Caki2 (cell line): ENCODE measurements at regions not wholly inside any gene's neighbourhood (a gene's known extent, or its start where the extent isn't known, plus 50 kb on each side); places are given as distances from the start of the nearest gene placed in this dataset.

Experiments
- DNase-seq: peaks from one replicate; pipeline ENCODE4 v3.0.0-alpha.2; 2015; ENCODE audit warnings: low read depth
- in situ Hi-C: cut with HindIII; loops from 2 replicates; pipeline ENCODE4 v1.10.0; 2016; ENCODE audit warnings: low sequenced_read_pairs, low pct_unique_long_range_greater_than_20kb, mixed read lengths

DNA sequence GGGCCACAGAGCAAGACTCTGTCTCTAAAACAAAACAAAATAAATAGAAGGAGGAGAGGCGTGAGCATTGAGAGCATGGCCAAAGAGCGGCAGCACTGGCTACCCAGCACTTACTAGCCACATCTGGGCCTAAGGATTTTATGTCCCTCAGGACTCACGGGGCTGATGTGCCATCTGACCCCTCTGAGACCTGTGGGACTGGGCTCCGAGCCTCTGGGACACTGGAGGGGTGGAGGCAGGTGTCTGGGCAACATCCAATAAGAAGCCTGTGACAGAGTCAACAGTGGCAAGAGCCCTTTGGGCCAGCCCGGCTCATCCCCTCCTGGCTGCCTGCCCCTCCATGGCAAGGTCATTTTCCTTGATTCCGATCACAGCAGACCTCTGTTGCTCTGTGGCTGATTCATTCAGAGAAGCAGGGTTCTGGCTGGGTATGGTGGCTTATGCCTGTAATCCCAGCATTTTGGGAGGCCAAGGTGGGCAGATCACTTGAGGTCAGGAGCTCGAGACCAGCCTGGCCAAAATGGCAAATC, 60.7 kb downstream of the RRM2 start:
- no peak for DNase-seq
- in situ Hi-C loops: no loop called here

DNA sequence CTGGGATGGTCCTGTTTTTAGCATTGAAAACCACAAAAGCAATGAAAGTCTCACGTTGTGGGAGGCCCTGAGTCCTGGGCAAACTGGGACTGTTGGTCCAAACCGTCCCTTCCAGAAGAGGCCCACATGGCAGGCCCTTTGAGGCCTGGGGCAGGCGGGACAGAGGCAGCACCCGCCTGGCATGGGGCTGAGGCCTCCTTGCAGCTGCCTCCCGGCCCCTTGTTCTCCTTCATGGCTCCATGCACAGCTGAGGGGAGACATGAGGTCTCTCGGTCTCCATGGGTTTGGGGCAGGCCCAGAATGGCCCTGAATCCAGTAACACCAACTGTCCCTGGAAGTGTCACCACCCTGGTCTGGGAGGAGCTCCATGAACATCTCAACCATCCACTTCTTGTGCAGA, 61.9 kb downstream of the RRM2 start:
- no peak for DNase-seq
- in situ Hi-C loops: no loop called here

DNA sequence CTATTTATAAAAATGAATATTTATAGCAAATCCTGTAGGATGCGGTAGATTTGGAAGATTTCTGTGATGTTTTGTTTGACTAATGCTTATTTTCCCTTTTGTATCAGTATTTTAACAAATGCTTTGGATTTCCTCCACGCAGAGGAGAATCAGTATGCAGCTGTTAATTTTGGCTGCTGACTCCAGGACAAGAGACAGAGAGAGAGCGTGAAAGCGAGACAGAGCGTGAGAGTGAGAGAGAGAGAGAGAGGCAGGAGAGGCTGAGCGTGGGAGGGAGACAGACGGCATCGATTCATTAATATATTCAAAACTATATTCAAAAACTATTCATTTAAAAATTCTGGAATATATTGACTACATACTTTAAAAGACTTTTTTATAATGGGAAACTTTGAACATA, 62.5 kb downstream of the RRM2 start:
- in situ Hi-C loops: no loop called here
- no peak for DNase-seq

DNA sequence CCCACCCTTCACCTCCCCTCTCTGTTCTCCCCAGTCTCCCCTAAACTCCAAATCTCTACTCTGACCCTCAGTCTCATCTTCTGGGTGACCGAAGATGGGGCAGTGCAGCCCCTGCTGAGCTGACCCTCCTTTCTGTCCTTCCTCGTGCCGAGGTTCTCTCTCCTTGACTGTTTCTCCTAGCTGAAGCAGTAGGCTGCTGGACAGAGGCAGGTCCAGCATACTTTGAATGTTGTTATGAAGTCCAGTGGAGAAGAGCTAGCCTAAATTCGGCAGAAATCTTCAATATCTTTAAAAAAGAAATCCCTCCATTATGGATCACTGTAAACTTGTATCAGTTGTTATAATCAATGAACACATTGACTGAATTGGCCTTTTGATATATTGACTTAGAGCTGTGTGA, 63.2 kb downstream of the RRM2 start:
- no peak for DNase-seq
- in situ Hi-C loops: no loop called here

DNA sequence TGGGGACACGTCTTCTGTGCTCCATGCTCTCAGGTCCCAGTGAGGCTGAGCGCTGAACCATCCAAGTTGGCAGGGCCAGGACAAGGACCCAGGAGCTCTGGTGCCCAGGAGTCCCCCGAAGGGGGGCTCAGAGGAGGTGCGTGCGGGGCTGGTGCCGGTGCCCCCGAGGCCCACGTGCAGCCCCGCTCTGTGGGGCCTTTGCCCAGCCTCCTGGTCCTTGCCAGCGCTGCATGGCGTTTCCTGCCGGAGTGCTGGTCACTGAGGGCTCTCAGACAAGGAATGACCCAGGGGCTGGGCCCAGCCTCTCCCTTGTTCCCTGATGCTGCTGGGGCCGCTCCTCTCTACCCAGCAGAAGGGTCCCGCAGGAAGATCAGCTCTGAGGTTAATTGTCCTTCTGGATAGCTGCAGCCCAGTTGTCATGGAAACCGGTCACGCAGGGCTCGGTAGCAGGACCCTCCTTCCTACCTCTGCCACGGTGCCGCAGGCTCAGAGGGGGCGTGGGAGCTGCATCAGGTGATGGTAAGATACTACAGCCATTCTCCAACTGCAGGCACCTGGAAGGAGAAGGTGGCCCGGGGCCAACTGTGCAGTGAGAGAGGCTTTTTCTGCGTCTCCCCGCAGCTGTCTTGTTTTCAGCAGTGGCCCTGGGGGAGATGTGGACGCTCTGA, 64.5 kb downstream of the RRM2 start:
- in situ Hi-C loops: no loop called here

DNA sequence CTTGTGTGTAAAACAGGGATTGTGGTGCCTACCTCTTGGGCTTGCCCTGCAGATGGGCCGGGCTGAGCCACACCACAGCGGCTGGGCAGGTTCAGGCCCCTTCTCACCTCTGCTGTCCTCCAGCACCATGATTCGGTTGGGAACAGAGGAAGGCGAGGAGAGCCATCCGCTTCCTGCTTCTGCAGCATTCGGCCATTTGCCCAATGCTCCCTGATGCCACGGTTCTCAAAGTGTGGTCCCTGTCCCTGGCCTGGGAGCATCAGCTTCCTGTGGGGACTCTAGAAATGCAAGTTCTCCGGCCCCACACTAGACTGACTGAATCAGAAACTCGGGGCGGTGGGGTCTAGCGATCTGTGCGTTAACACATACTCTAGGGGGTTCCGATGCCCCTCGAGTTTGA, 65.1 kb downstream of the RRM2 start:
- DNase-seq: no peak
- in situ Hi-C loops: no loop called here

More for the DNA sequence above, 64.5 kb downstream of the RRM2 start:
- no peak for DNase-seq

DNA sequence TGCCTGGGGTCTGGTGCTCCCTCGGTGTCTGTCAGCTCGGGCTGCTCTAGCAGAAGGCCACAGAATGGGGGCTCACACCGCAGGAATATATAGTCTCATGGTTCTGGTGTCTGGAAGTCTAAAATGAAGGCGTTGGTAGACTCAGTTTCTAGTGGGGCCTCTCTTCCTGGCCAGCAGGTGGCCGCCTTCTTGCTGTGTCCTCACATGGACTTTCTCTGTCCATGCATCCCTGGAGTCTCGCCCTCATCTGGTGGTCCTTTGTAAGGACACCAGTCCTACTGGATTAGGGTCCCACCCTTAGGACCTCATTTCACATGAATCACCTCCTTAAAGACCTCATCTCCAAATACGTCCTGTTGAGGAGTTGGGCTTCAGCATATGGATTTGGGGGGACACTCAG, 65.7 kb downstream of the RRM2 start:
- no peak for DNase-seq
- in situ Hi-C loops: no loop called here

DNA sequence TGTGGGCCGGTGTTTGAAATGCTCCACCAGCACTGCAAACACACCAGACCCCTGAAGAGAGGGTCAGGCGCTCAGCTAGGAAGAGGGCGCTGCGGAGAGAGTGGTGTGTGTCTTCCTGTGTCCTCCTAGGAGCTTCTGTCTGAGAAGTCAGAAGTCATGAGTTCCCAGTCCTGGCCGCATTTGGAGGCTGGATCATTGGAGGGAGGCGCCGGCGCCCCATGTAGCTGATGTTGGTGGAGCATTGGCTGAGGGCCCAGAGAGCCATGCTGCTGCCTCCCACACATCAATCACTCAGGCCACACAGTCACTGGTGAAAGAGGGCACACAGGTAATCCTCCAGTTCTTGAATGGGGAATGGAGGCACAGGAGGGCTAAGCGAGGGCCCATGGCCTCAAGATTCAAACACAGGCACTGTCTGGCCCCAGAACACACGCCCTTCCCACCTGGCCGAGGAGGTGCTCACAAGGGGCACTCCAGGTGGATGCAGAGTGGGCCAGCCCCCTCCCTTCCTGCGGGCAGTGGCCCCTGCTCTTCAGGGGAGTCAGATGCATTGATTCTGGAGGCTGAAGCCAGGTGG, 66.3 kb downstream of the RRM2 start:
- DNase-seq: no peak
- in situ Hi-C loops: no loop called here

DNA sequence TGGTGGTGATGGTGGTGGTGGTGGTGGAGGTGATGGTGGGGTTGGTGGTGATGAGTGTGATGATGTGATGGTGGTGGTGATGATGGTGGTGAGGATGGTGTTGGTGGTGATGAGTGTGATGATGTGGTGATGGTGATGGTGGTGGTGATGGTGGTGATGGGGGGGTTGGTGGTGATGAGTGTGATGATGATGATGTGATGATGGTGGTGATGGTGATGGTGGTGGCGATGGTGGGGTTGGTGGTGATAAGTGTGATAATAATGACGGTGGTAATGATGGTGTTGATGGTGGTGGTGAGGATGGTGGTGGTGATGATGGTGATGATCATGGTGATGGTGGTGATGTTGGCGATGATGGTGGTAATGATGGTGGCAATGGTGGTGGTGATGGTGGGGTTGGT, 67.7 kb downstream of the RRM2 start:
- in situ Hi-C loops: no loop called here
- no peak for DNase-seq

DNA sequence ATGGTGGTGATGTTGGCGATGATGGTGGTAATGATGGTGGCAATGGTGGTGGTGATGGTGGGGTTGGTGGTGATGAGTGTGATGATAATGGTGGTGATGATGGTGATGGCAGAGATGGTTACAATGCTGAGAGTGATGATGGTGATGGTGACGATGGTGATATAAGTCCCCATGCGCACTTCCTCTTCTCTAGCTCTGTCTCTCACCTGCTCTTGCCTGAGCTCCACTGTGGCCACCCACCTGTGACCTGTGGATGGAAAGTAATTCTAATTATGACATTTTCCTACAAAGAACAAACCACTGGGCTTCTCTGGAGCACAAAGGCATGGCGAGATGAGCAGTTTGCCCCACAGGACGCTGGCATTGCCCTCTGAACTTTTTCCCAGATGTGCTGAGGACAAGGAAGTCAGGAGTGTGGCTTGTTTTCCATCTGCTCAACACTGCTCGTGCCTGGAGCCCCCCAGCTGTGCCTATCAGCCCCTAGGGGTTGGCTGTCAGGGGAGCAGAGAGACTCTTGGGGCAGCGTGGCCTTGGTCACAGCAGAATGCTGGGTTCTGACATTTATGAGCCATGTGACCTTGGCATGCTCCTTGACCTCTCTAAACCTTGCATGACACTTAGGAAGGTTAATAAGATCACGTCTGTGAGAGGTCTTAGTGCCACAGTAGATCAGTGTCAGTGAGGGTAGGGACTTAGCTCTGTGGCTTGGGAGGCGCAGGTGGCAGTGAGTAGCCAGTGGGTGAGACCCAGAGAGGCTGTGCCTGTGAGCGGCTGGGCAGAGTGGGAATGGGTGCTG, 68.4 kb downstream of the RRM2 start:
- no peak for DNase-seq

DNA sequence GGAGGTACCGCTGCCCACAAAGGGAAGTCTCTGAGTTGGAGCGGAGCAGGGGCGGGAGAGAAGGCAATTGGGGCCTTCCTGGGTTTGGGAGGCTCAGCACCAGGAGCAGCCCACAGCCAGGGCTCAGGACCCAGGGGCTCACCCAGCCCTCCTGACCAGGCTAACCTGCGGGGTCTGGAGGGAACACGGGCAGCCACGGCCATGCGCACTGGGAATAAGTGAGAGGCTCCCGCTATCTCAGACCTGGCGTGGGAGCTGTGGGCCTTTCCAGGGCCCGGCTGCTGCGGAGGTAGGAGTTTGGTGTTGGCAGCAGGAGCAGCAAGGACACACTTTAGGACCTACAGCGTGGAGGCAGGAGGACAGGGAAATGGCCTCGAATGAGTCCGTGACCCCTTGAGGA, 69.0 kb downstream of the RRM2 start:
- in situ Hi-C loops: no loop called here
- no peak for DNase-seq

More for the DNA sequence above, 68.4 kb downstream of the RRM2 start:
- in situ Hi-C loops: no loop called here

DNA sequence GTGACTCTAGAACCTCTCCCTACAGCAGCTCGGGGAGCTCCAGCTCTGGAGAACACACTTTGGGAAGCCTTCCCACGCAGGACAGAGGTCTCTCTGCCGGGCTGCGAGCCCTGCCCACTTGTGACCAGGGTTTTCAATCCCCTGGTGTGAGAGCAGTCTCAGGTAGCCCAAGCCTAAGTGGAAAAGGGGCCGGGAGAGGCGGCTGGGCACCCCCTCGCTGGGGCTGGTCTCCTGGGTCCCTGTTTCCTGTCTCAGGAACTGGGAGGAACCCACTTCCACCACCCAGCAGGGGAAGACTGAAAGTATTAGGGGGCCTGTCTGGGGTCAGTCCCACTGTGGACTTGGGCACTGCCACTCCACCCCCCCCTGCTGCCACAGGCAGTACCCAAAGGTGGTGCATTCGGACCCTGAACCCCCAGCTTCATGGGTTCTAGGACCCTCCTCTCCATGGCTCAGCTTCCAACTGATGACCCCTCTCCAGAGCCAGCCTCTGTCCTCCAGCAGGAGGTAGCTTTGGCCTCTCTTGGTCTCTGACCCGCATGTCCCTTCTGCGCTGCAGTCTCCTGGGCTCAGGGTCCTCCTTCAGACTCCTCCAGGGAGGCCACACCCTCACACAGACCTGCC, 70.0 kb downstream of the RRM2 start:
- in situ Hi-C loops: no loop called here
- DNase-seq: no peak

DNA sequence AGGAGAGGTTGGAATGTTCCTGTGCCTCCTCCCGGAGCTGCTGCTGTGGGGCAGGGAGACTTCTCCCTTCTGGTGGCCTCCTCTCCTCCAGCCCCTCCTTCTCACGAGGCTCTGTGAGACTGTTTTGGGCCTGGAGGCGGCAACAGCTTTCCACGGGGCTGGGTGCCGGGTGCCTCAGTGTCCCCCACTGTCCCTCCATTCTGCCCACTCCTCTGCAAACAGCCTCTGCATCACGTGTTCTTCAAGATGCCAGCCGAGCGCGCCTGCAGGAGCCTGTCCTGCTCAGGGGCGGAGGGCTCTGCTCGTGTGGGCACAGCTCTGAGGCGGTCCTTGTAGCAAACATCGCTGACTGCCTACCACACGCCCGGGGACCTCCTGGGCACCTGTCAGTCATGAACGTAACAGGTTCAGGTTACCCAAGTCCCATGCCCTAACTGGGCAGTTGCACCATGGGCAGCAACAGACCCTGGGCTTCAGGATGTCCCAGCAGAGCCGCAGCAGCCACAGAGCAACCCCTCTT, 70.8 kb downstream of the RRM2 start:
- DNase-seq: no peak
- in situ Hi-C loops: no loop called here

DNA sequence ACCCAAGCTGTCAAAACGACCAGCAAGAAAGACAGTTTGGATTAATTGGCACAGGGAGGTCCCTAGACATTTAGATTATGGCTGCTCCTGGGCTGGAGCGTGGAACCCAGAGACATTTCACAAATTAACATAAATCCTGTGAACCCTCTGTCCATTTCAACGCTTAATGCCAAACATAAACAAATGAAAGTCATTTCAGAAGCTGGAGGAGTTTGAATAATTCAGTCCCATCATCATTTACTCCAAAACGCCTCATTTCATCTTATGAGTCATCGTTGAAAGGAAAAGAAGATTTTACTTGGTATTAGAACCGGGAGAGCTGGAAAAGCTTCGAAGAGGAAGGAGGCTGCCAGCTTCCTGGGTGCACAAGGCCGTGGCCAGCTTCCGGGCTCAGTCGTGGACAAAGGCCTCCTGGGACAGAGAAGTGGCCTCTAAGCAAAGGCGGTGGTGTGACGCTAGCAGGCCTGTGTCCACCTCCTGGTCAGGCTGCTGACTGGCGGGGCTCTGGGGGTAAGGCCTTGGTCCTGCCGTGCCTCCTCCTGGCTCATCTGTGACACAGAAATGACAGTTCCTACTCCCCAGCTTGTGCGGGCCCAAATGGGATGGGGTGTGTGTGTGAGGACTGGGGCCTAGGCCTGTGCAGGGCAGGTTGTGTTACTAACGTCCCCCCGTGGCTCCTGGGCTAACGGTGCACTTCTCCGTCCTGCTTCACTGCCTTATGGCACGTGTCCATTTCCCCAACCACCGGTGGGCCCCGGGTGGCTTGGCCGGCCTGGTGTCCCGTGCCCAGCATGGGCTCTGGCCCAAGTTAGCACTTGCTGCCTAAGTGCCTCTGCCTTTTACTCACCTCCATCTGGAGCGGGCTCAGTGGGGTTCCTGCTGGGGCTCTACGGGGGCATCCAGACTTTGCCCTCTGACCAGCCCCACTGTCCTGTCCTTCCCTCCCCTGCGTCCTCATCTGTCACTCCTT, 71.6 kb downstream of the RRM2 start:
- in situ Hi-C loops: no loop called here
- no peak for DNase-seq

DNA sequence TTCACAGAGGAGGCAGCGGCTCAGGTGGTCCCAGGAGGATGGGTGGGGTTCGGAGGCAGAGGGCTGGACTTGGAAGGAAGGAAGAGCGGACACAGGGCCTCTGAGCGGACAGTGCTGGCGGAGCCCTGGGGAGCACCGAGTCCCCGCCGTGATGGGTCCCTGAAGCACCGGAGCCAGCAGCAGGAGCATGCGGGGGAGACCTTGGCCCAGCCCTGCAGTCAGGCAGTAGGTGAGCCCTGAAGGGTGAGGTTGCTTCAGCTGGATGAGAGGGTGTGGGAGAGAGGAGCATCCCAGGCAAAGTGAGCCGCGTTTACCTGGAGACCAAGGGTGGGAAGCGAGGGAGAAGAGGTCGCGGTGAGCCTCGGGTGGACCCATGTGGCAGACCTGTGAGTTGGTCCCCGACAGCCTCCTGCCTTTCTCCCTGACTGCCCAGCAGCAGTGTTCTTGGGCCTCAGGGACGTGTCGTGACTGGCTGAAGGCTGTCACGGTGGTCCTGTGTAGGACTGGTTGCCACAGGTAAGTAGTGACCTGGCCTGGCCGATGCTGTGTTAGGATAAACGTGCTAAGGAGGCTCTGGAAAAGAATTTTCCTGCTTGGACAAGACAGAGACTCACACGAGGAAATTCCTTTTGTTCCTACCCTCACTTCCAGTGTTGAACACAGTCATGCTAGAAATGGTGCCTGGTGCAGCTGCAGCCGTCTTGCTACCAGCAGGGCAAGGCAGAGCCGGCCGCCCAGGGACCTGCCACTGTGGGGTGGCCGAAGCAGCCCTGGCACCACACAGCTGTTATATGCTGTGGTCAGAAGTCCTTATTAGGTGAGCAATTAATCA, 73.0 kb downstream of the RRM2 start:
- in situ Hi-C loops: no loop called here
- DNase-seq: no peak

DNA sequence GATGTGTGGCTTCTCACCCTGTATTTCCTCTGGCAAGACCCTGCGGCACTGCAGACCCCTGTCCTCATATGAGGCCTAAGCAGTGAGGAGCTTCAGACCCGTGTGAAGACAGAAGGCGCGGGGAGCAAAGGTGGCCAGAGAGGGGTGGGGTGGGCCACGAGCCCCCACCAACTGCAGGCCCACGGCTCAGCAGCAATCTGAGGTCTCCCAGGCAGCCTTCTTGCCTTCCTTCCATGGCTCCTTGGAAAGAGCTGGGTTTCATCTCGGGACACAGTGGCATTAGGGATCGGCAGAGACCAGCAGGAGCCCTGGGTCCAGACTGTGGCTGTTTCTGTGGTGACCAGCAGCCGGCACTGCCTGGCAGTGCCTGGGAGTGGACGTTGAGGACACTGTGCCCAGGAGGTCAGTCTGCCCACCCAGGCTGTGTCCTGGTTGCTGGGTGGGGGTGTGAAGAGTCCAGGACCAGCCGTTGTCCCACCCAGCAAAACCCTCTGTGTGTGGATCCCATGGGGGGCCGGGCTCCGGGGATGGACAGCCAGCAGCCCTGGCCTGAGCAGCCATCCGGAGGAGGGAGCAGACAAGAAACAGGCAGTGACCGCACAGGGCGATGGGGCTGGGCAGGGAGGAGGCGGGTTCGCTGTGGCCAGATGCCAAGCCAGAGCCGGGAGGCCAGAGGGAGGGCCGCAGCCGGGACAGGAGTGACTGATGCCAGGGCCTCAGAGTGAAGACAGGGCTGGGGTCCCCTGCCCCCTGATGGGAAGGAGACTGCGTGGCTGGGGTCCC, 73.8 kb downstream of the RRM2 start:
- no peak for DNase-seq
- in situ Hi-C loops: no loop called here
